T-helper 1 cell (primary cell): ENCODE measurements at regions not wholly inside any gene's neighbourhood (a gene's known extent, or its start where the extent isn't known, plus 50 kb on each side); places are given as distances from the start of the nearest gene placed in this dataset.

ENCODE experiments used
- DNase-seq, 5 donors: peaks; one replicate each; pipeline ENCODE4 v3.0.0-alpha.2; 2012 to 2020

GRCh38 chr18:51603111-51603510, 405.6 kb upstream of the MEX3C start:
- no peak for DNase-seq

- no peak for DNase-seq
Observed at GRCh38 chr18:51603551-51603950, 406.1 kb upstream of the MEX3C start.

GRCh38 chr18:51610481-51610880, 413.0 kb upstream of the MEX3C start:
- DNase-seq: no peak

- no peak for DNase-seq
Observed at GRCh38 chr18:51611326-51611725, 413.8 kb upstream of the MEX3C start.

- no peak for DNase-seq
Observed at GRCh38 chr18:51614033-51614432, 416.6 kb upstream of the MEX3C start.

- DNase-seq: no peak
Observed at GRCh38 chr18:51614967-51615571, 417.6 kb upstream of the MEX3C start.

GRCh38 chr18:51617167-51617566, 419.7 kb upstream of the MEX3C start:
- DNase-seq: no peak

DNA sequence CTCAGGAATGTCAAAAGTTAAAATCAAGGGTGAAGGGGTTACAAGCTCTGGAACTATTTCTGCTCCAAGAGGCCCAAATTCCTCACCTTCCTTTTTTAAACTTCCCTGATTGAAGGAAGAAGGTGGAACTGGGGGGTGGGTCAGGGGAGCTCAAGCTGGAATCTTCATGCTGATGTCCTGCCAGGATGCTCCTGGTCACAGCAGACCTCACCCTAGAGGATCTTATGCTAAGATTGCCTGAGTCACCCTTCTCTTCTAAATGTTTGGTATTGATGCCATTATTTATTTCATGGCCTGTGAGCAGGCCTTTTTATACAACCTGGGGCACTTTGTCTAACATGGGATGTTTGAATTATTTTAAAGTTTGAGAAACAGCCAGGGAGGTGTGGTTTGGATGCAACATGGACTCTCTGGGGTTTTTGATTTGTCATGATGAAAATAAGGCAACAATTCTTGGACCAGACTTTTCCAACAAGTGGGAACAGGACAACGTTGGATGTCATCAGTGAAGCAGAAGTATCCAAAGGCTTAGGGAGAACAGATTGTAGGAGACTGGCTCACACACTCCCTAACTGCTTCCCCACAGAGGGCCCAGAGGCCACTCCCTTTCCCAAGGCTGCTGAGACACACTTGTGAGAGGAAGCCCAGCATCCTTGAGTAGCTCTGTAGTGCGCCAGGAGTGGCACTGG, 420.2 kb upstream of the MEX3C start:
- no peak for DNase-seq

GRCh38 chr18:51619283-51619682, 421.8 kb upstream of the MEX3C start:
- DNase-seq: no peak

DNA sequence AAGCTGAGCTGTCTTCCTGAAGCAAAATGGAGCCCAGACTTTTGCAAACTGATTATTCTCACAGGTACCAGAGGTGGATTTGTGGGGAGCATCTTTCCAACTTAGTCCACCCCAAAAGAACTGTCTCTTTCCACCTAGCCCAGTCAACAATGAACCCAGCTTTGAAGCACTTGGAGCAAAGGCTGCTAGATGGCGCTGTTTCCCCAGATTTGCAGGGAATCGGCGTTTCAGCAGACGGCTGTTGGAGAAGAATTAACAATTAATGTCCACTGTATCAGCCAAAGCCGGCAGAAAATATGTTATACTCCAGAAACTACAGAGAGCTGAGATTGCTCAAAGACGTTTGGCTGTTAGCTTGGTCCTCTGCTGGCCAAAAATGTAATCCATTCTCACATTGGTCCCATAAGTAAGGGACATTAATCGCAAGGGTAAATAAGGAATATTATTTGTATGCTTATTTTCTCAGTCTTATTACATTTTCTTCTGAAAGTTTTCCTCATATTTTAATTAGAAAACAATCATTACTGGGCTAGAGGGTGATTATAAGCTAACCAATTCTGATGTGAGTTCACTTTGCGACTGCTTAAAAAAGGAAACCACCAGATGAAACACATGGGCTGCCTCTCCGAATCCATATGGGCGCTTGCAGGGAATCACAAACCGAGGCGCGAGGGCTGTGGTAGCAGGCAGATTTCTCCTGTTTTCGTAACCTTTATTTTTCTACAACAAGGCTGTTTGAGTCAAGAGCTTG, 423.8 kb upstream of the MEX3C start:
- DNase-seq: peak in 1 of 5 donors; percentile 6

DNA sequence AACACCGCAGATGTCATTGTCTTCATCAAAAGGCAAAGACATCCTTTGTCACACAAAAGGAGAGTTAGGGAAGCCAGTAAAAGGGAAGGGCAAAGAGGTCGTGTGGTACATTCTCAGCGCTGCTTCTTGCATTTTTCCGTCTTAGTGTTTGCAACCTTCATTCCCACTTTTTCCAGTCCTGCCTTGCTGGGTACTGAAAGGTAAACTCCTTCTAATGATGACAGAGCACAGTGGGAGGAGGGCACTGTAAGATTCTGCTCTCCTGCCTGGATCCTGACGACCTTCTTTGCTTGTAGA, 424.3 kb upstream of the MEX3C start:
- no peak for DNase-seq

GRCh38 chr18:51622702-51623101, 425.2 kb upstream of the MEX3C start:
- DNase-seq: no peak

DNA sequence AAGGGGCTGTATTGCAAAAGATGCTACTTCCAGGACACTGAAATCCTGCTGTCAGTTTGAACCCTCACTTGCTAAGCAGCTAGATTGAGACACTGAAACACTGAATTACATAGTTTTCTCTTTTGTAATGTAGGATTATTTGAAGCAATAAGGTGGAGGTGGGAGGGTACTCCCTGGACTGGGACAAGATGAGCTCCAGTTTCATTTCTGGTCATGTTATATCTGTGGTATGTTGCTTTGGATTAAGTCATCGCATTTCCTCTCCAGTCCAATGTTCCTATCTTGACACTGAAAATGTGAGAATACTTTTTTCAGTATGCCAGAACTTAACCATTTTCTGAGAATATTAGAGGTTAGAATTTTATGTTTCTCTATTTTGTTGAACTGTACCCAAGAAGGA, 426.2 kb upstream of the MEX3C start:
- no peak for DNase-seq

- DNase-seq: no peak
Observed at GRCh38 chr18:51630706-51631105, 433.2 kb upstream of the MEX3C start.

- no peak for DNase-seq
Observed at GRCh38 chr18:51637881-51638280, 440.4 kb upstream of the MEX3C start.

- DNase-seq: no peak
Observed at GRCh38 chr18:51639541-51639940, 442.1 kb upstream of the MEX3C start.

DNA sequence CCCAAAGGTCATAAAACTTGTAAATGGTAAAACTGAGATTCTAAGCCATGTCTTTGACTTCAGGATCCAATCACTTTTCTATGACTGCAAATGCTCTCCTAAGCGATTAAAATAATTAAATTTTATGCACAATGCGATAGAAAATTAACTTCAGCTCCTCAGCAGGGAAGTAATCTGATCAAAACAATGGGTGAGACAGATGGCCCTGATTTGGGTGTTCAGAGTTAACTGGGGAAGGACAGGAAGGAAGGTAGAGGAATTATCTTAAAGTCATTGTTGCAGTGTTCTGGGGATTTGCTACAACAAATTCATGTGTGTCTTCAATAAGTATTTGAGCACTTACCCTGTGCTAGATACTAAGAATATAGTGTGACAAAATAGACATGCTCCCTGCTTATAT, 446.0 kb upstream of the MEX3C start:
- no peak for DNase-seq

DNA sequence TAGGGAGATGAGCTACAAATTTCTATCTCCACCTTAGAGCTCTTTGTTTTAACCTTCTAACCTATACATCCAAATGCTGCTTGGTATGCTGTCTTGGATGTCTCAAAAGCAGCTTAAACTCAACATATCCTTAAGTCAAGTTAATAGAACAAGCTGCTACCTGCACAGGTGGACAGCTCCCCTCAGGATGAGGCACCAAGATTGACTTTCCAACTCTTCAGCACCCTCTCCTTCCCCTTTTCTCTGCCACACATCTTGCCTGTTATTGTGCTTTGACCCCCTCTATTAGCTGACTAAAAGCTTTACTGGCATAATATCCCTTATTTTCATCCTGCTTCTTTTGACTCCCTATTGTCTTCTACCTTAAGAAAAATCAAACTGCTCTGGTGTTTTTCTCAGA, 448.1 kb upstream of the MEX3C start:
- DNase-seq: no peak

- DNase-seq: no peak
Observed at GRCh38 chr18:51647346-51647745, 449.9 kb upstream of the MEX3C start.

DNA sequence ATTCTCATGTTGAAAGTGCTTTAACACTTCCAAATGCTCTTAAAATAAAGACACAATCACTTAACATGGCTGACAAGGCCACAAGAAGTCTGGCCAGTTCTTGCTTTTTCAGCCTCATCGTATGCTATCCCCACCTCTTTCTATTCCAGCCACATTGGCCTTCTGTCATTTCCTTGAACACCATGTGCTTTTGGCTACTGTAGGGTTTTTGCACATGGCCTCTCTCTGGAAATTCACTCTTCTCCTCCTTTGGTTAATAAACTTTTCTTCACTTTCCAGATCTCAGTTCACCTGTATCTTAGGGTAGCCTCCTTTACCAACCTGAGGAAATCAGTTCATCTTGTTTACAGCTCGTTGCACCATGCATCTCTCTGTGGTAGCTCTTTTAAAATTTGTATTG, 450.5 kb upstream of the MEX3C start:
- no peak for DNase-seq

DNA sequence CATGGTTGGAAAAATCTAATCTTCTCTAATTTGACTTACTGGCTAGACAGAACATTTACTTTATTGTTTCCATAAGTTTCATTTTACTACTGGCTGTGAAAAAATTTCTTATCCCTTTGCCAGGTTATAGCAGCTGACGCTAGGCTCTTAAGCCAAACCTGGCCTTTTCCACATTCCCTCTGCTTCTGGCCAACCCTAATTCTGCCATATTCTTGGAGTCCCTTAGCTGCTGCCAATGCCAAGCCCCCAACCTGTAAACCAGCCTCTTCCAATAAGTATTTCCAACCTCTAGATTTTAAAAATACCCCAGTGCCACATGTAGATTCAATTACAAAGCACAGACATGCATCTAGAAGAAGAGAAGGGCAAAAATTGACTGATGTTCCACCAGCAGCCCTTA, 452.3 kb upstream of the MEX3C start:
- no peak for DNase-seq

DNA sequence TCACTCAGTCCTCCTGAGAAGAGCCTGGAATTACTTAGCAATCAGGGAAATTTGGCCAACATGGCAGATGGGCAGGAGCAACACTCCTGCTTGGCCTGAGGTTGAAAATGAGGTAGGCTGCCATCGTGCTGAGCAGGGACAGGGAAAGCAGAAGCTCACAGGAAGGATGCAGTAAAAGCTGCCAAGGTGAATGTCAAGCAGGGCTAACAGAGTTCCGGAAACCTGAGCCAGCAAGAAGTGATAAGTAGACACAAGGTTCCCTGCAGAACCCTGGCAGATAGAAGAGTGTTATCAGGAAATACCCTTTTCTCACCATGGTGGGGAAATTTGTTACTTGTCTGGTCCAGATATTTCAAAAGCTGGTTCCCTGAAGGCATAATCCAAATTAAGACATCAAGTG, 454.3 kb upstream of the MEX3C start:
- DNase-seq: no peak

GRCh38 chr18:51653507-51654213, 456.2 kb upstream of the MEX3C start:
- DNase-seq: no peak
